Neural cell (in vitro differentiated cells): ENCODE measurements at regions not wholly inside any gene's neighbourhood (a gene's known extent, or its start where the extent isn't known, plus 50 kb on each side); places are given as distances from the start of the nearest gene placed in this dataset.
A peak's percentile ranks its signal among the peaks of the same experiment; 100 is the strongest.

Experiments used
- H2AFZ ChIP-seq: fragments of 200-600, 300-800 bp; sonication (generic), shearing (Covaris generic); 2 replicates; pipeline ENCODE4 v1.6.0; 2014; ENCODE audit warnings: low read depth, mild to moderate bottlenecking, antibody characterized with exemption, low read length, moderate library complexity
- H3F3A ChIP-seq: fragments of 200-600 bp; shearing (Covaris generic); 2 replicates; pipeline ENCODE4 v1.6.1; 2016; ENCODE audit warnings: mild to moderate bottlenecking, moderate library complexity, mixed read lengths, antibody characterized with exemption, low read length; ENCODE audit not compliant: insufficient read depth, poor library complexity, severe bottlenecking
- H3K27ac ChIP-seq: fragments of 200-600, 300-800 bp; sonication (generic), shearing (Covaris generic); 2 replicates; pipeline ENCODE4 v1.5.1; 2014; ENCODE audit warnings: mild to moderate bottlenecking, low read length, moderate library complexity
- H3K27me3 ChIP-seq: fragments of 300-800, 200-600 bp; sonication (generic), shearing (Covaris generic); 2 replicates; pipeline ENCODE4 v1.6.0; 2014; ENCODE audit warnings: mild to moderate bottlenecking, low read depth, low read length, moderate library complexity; ENCODE audit not compliant: insufficient read depth
- H3K36me3 ChIP-seq: fragments of 300-800, 200-600 bp; sonication (generic), shearing (Covaris generic); 2 replicates; pipeline ENCODE4 v1.5.1; 2014; ENCODE audit warnings: mild to moderate bottlenecking, antibody characterized with exemption, low read length, moderate library complexity; ENCODE audit not compliant: insufficient read depth
- H3K4me2 ChIP-seq: fragments of 300-800, 200-600 bp; sonication (generic), shearing (Covaris generic); 2 replicates; pipeline ENCODE4 v1.6.0; 2014; ENCODE audit warnings: mild to moderate bottlenecking, low read length
- H3K4me3 ChIP-seq: fragments of 300-800, 200-600 bp; sonication (generic), shearing (Covaris generic); 2 replicates; pipeline ENCODE4 v1.5.1; 2014; ENCODE audit warnings: mild to moderate bottlenecking, low read length, moderate library complexity
- H3K79me2 ChIP-seq: fragments of 200-600 bp; shearing (Covaris generic); replicated peaks from 2 replicates; pipeline ENCODE4 v1.6.0; 2014; ENCODE audit warnings: mild to moderate bottlenecking, low read length, moderate library complexity; ENCODE audit not compliant: insufficient read depth
- H3K9ac ChIP-seq: fragments of 300-800, 200-600 bp; sonication (generic), shearing (Covaris generic); 2 replicates; pipeline ENCODE4 v1.6.1; 2016; ENCODE audit warnings: mild to moderate bottlenecking, low read length, mixed read lengths
- H3K9me2 ChIP-seq: fragments of 200-600 bp; shearing (Covaris generic); 2 replicates; pipeline ENCODE4 v1.6.1; 2016; ENCODE audit warnings: mild to moderate bottlenecking, low read length, mixed read lengths; ENCODE audit not compliant: insufficient read depth
- H3K9me3 ChIP-seq: fragments of 200-600, 300-800 bp; sonication (generic), shearing (Covaris generic); 2 replicates; pipeline ENCODE4 v1.6.1; 2016; ENCODE audit warnings: mild to moderate bottlenecking, mixed run types, low read length, moderate library complexity, mixed read lengths
- H4K20me1 ChIP-seq: fragments of 200-600 bp; shearing (Covaris generic); 2 replicates; pipeline ENCODE4 v1.6.1; 2016; ENCODE audit warnings: mild to moderate bottlenecking, mixed run types; ENCODE audit not compliant: insufficient read depth
- CTCF ChIP-seq: fragments of 450-650 bp; IDR thresholded peaks from 2 replicates; pipeline ENCODE4 v1.5.1; 2014; ENCODE audit warnings: antibody characterized with exemption, mild to moderate bottlenecking, moderate library complexity; ENCODE audit not compliant: poor library complexity, severe bottlenecking
- EP300 ChIP-seq: fragments of 450-650 bp; conservative IDR thresholded peaks from 2 replicates; pipeline ENCODE4 v1.6.1; 2014; ENCODE audit warnings: antibody characterized with exemption, mild to moderate bottlenecking, moderate library complexity; ENCODE audit not compliant: poor library complexity, severe bottlenecking
- EZH2 ChIP-seq: fragments of 200-600, 300-800 bp; shearing (Covaris generic), sonication (generic); IDR thresholded peaks from 2 replicates; pipeline ENCODE4 v1.6.1; 2014; ENCODE audit warnings: antibody characterized with exemption, low read length, borderline replicate concordance, mild to moderate bottlenecking; ENCODE audit not compliant: insufficient read depth, poor library complexity, severe bottlenecking
- MXI1 ChIP-seq: fragments of 450-650 bp; conservative IDR thresholded peaks from 2 replicates; pipeline ENCODE4 v1.6.1; 2014; ENCODE audit warnings: antibody characterized with exemption, mild to moderate bottlenecking; ENCODE audit not compliant: poor library complexity, severe bottlenecking
- POLR2AphosphoS5 ChIP-seq: IDR thresholded peaks from 2 replicates; pipeline ENCODE4 v1.6.1; 2012
- RAD21 ChIP-seq: fragments of 450-650 bp; conservative IDR thresholded peaks from 2 replicates; pipeline ENCODE4 v1.6.1; 2014; ENCODE audit warnings: antibody characterized with exemption, mild to moderate bottlenecking, moderate library complexity
- REST ChIP-seq: IDR thresholded peaks from 2 replicates; pipeline ENCODE4 v1.6.1; 2012; ENCODE audit warnings: borderline replicate concordance
- SMC3 ChIP-seq: fragments of 450-650 bp; conservative IDR thresholded peaks from 2 replicates; pipeline ENCODE4 v1.6.1; 2014; ENCODE audit warnings: antibody characterized with exemption, mild to moderate bottlenecking, moderate library complexity; ENCODE audit not compliant: poor library complexity
- TAF1 ChIP-seq: IDR thresholded peaks from 2 replicates; pipeline ENCODE4 v1.6.1; 2012; ENCODE audit warnings: low read depth

GRCh38 chr13:53200498-53201453, 172.2 kb downstream of the OLFM4 start:
- no peaks in the 10 kb centered on the region for H3K36me3 ChIP-seq
- no peaks in the 10 kb centered on the region for H3K9me2 ChIP-seq
- H2AFZ ChIP-seq, result no peak overlapping the region
- peaks cover 30% of the 10 kb centered on the region for H3K27me3 ChIP-seq
- no peak overlapping the region for H3K27ac ChIP-seq
- H3K9me3 ChIP-seq, result no peaks in the 10 kb centered on the region
- TF ChIP-seq MXI1 (no peak), SMC3 (no peak), EP300 (no peak), TAF1 (no peak), RAD21 (no peak), CTCF (peak; percentile 65), REST (peak; percentile 54), POLR2AphosphoS5 (no peak), EZH2 (no peak)
- no peaks in the 10 kb centered on the region for H3F3A ChIP-seq
- H3K4me3 ChIP-seq, result peak overlapping the region; percentile 59
- H3K9ac ChIP-seq, result no peak overlapping the region
- H4K20me1 ChIP-seq, result no peaks in the 10 kb centered on the region
- no peak overlapping the region for H3K4me2 ChIP-seq
- H3K79me2 ChIP-seq, result no peaks in the 10 kb centered on the region

GRCh38 chr13:53201454-53202225, 173.0 kb downstream of the OLFM4 start:
- no peaks in the 10 kb centered on the region for H3K9me3 ChIP-seq
- H3K27ac ChIP-seq, result no peak overlapping the region
- H3K4me3 ChIP-seq, result peak overlapping the region; percentile 59
- TF ChIP-seq SMC3 (peak; percentile 64), RAD21 (peak; percentile 49), CTCF (peak; percentile 54), MXI1 (no peak), POLR2AphosphoS5 (no peak), EZH2 (no peak)
- H3K79me2 ChIP-seq, result no peaks in the 10 kb centered on the region
- H3K9me2 ChIP-seq, result no peaks in the 10 kb centered on the region
- H3K36me3 ChIP-seq, result no peaks in the 10 kb centered on the region
- no peak overlapping the region for H3K9ac ChIP-seq
- H2AFZ ChIP-seq, result no peak overlapping the region
- H4K20me1 ChIP-seq, result no peaks in the 10 kb centered on the region
- no peak overlapping the region for H3K4me2 ChIP-seq
- no peaks in the 10 kb centered on the region for H3F3A ChIP-seq
- H3K27me3 ChIP-seq, result peaks cover 30% of the 10 kb centered on the region
